DOHH2 (cell line): ENCODE measurements at regions not wholly inside any gene's neighbourhood (a gene's known extent, or its start where the extent isn't known, plus 50 kb on each side); places are given as distances from the start of the nearest gene placed in this dataset.
"Not testable (repeated sequence)": the region's sequence is repeated elsewhere in the genome, so short reads cannot be mapped to it uniquely, and the experiment has no call there.

ENCODE experiments used
- EZH2phosphoT487 ChIP-seq: fragments of 200-600 bp; sonication (generic); IDR thresholded peaks from 2 replicates; pipeline ENCODE4 v1.6.1; 2017; ENCODE audit warnings: borderline replicate concordance, mild to moderate bottlenecking, antibody characterized with exemption, low read length, moderate library complexity, mixed read lengths
- TF ChIP-seq, protein P1 (sequence below): fragments of 200-600 bp; sonication (generic); IDR thresholded peaks from one replicate; pipeline ENCODE4 v1.5.1; 2014; ENCODE audit warnings: antibody characterized with exemption, mild to moderate bottlenecking, low read depth, low read length; ENCODE audit not compliant: poor library complexity, severe bottlenecking

DNA sequence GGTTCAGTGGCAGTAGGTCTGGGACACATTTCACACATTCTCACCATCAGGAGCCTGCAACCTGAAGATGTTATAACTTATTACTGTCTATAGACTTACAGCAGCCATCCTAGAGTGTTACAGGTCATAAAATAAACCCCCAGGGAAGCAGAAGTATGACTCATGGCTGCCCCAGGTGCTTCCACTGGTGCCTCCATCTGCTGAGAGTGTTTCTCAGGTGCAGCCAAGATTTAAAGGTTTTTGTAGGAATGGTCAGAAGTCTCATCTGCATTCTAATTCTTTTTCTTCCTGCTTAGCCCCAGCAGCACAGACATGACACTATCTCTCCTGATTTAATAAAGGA lies 1319.6 kb downstream of the RPIA start:
- TF ChIP-seq, protein P1, sequence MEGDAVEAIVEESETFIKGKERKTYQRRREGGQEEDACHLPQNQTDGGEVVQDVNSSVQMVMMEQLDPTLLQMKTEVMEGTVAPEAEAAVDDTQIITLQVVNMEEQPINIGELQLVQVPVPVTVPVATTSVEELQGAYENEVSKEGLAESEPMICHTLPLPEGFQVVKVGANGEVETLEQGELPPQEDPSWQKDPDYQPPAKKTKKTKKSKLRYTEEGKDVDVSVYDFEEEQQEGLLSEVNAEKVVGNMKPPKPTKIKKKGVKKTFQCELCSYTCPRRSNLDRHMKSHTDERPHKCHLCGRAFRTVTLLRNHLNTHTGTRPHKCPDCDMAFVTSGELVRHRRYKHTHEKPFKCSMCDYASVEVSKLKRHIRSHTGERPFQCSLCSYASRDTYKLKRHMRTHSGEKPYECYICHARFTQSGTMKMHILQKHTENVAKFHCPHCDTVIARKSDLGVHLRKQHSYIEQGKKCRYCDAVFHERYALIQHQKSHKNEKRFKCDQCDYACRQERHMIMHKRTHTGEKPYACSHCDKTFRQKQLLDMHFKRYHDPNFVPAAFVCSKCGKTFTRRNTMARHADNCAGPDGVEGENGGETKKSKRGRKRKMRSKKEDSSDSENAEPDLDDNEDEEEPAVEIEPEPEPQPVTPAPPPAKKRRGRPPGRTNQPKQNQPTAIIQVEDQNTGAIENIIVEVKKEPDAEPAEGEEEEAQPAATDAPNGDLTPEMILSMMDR, result not testable (repeated sequence)
- not testable (repeated sequence) for TF ChIP-seq EZH2phosphoT487
